Loucy (cell line): ENCODE measurements at regions not wholly inside any gene's neighbourhood (a gene's known extent, or its start where the extent isn't known, plus 50 kb on each side); places are given as distances from the start of the nearest gene placed in this dataset.

Experiments
- EZH2phosphoT487 ChIP-seq: fragments of 200-600 bp; IDR thresholded peaks from 2 replicates; pipeline ENCODE4 v1.6.1; 2018; ENCODE audit warnings: antibody characterized with exemption, mild to moderate bottlenecking, moderate library complexity, borderline replicate concordance
- TF ChIP-seq, protein P1 (sequence below): fragments of 200-600 bp; sonication (generic); conservative IDR thresholded peaks from 2 replicates; pipeline ENCODE4 v1.5.1; 2014; ENCODE audit warnings: mild to moderate bottlenecking, antibody characterized with exemption, low read length

DNA sequence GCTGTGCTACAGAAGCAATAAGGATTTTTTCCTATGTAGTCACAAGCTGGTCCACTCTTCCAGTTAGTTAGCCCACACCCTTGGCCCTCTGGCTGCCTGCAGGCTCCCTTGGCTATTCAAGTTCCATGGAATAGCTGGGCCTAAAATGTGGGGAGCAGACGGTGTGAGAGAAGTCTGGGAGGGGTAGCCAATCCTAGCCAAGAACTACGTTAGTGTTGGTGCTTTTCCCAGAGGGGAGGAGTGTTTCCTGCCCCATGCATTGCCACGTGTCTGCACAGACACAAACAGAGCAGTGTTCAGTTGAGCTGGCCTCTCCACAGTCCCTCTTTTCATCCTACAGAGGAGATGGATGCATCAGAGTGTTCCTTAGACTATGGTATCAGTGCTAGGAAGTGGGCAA lies 59.0 kb upstream of the IPO9 start:
- TF ChIP-seq, protein P1, sequence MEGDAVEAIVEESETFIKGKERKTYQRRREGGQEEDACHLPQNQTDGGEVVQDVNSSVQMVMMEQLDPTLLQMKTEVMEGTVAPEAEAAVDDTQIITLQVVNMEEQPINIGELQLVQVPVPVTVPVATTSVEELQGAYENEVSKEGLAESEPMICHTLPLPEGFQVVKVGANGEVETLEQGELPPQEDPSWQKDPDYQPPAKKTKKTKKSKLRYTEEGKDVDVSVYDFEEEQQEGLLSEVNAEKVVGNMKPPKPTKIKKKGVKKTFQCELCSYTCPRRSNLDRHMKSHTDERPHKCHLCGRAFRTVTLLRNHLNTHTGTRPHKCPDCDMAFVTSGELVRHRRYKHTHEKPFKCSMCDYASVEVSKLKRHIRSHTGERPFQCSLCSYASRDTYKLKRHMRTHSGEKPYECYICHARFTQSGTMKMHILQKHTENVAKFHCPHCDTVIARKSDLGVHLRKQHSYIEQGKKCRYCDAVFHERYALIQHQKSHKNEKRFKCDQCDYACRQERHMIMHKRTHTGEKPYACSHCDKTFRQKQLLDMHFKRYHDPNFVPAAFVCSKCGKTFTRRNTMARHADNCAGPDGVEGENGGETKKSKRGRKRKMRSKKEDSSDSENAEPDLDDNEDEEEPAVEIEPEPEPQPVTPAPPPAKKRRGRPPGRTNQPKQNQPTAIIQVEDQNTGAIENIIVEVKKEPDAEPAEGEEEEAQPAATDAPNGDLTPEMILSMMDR: no peak
- TF ChIP-seq EZH2phosphoT487: no peak
